Skeletal muscle tissue (tissue), 3 donors: ENCODE measurements at regions not wholly inside any gene's neighbourhood (a gene's known extent, or its start where the extent isn't known, plus 50 kb on each side); places are given as distances from the start of the nearest gene placed in this dataset.

ENCODE experiments used
- H3K27ac ChIP-seq: one replicate; pipeline ENCODE4 v1.7.0; 2013; ENCODE audit warnings: mild to moderate bottlenecking, low read depth, low read length, inconsistent platforms
- H3K27me3 ChIP-seq, 3 donors: one replicate each; pipeline ENCODE4 v1.7.0; 2013; ENCODE audit warnings: low read length in 3 of 3; ENCODE audit not compliant: control insufficient read depth in 3 of 3, insufficient read depth in 3 of 3
- H3K36me3 ChIP-seq, 3 donors: one replicate each; pipeline ENCODE4 v1.7.0; 2013; ENCODE audit warnings: low read length in 3 of 3; ENCODE audit not compliant: control insufficient read depth in 3 of 3, insufficient read depth in 3 of 3
- H3K4me1 ChIP-seq, 3 donors: one replicate each; pipeline ENCODE4 v1.7.0; 2013; ENCODE audit warnings: low read length in 3 of 3, mild to moderate bottlenecking in 3 of 3; ENCODE audit not compliant: control insufficient read depth in 3 of 3, insufficient read depth in 3 of 3
- H3K4me3 ChIP-seq, 3 donors: one replicate each; pipeline ENCODE4 v1.7.0; 2013; ENCODE audit warnings: low read length in 3 of 3
- H3K9ac ChIP-seq, 3 donors: one replicate each; pipeline ENCODE4 v1.7.0; 2013; ENCODE audit warnings: low read length in 3 of 3, mild to moderate bottlenecking in 3 of 3, moderate library complexity in 2 of 3, low read depth in 1 of 3
- H3K9me3 ChIP-seq, 3 donors: one replicate each; pipeline ENCODE4 v1.7.0; 2013; ENCODE audit warnings: low read length in 3 of 3; ENCODE audit not compliant: control insufficient read depth in 3 of 3
- donor health status: Osteomylitis.

- Histone ChIP-seq H3K9ac (no peak overlapping the region), H3K27ac (no peak overlapping the region), H3K9me3 (no peaks in the 10 kb centered on the region), H3K27me3 (peaks cover 0 to 13% (median 4%) of the 10 kb centered on the region in 3 donors), H3K36me3 (no peaks in the 10 kb centered on the region), H3K4me1 (no peaks in the 10 kb centered on the region), H3K4me3 (no peak overlapping the region)
Measured at GRCh38 chr22:48523761-48524160, 1303.9 kb downstream of the BRD1 start.

GRCh38 chr22:48523091-48523490, 1304.6 kb downstream of the BRD1 start:
- Histone ChIP-seq H3K27me3 (peaks cover 0 to 13% (median 4%) of the 10 kb centered on the region in 3 donors), H3K9ac (no peak overlapping the region)

GRCh38 chr22:48522271-48522670, 1305.4 kb downstream of the BRD1 start:
- Histone ChIP-seq H3K4me1 (no peaks in the 10 kb centered on the region), H3K9ac (no peak overlapping the region), H3K27me3 (peaks cover 0 to 9% (median 4%) of the 10 kb centered on the region in 3 donors), H3K36me3 (no peaks in the 10 kb centered on the region), H3K9me3 (no peaks in the 10 kb centered on the region), H3K27ac (no peak overlapping the region), H3K4me3 (no peak overlapping the region)

More at GRCh38 chr22:48523091-48523490, 1304.6 kb downstream of the BRD1 start:
- no peak overlapping the region for H3K4me3 ChIP-seq
- H3K27ac ChIP-seq = no peak overlapping the region
- no peaks in the 10 kb centered on the region for H3K9me3 ChIP-seq
- no peaks in the 10 kb centered on the region for H3K4me1 ChIP-seq
- H3K36me3 ChIP-seq = no peaks in the 10 kb centered on the region

- peaks cover 0 to 7% (median 4%) of the 10 kb centered on the region in 3 donors for H3K27me3 ChIP-seq
- no peak overlapping the region for H3K27ac ChIP-seq
- no peak overlapping the region for H3K4me3 ChIP-seq
- H3K9me3 ChIP-seq = no peaks in the 10 kb centered on the region
- no peaks in the 10 kb centered on the region for H3K36me3 ChIP-seq
- no peak overlapping the region for H3K9ac ChIP-seq
- H3K4me1 ChIP-seq = no peaks in the 10 kb centered on the region
Measured at GRCh38 chr22:48520884-48521588, 1306.6 kb downstream of the BRD1 start.

GRCh38 chr22:48520207-48520606, 1307.5 kb downstream of the BRD1 start:
- Histone ChIP-seq H3K4me3 (no peak overlapping the region), H3K4me1 (no peaks in the 10 kb centered on the region), H3K27ac (no peak overlapping the region), H3K27me3 (peaks cover 0 to 8% (median 4%) of the 10 kb centered on the region in 3 donors), H3K9me3 (no peaks in the 10 kb centered on the region), H3K9ac (no peak overlapping the region), H3K36me3 (no peaks in the 10 kb centered on the region)

- no peak overlapping the region for H3K4me3 ChIP-seq
- H3K36me3 ChIP-seq = no peaks in the 10 kb centered on the region
- H3K27ac ChIP-seq = no peak overlapping the region
- peaks cover 0 to 4% (median 2%) of the 10 kb centered on the region in 3 donors for H3K27me3 ChIP-seq
- H3K4me1 ChIP-seq = no peaks in the 10 kb centered on the region
- no peak overlapping the region for H3K9ac ChIP-seq
- H3K9me3 ChIP-seq = no peaks in the 10 kb centered on the region
Measured at GRCh38 chr22:48517039-48518030, 1310.3 kb downstream of the BRD1 start.

- H3K4me3 ChIP-seq = no peak overlapping the region
- H3K4me1 ChIP-seq = no peaks in the 10 kb centered on the region
- peaks cover 0 to 4% (median 0%) of the 10 kb centered on the region in 3 donors for H3K27me3 ChIP-seq
- no peak overlapping the region for H3K27ac ChIP-seq
- no peaks in the 10 kb centered on the region for H3K36me3 ChIP-seq
- H3K9me3 ChIP-seq = no peaks in the 10 kb centered on the region
- no peak overlapping the region for H3K9ac ChIP-seq
Measured at GRCh38 chr22:48516571-48516970, 1311.1 kb downstream of the BRD1 start.

GRCh38 chr22:48515571-48516200, 1312.0 kb downstream of the BRD1 start:
- no peak overlapping the region for H3K9ac ChIP-seq
- H3K27me3 ChIP-seq = peaks cover 0 to 4% (median 0%) of the 10 kb centered on the region in 3 donors
- H3K9me3 ChIP-seq = no peaks in the 10 kb centered on the region
- no peak overlapping the region for H3K4me3 ChIP-seq
- no peaks in the 10 kb centered on the region for H3K36me3 ChIP-seq
- H3K27ac ChIP-seq = no peak overlapping the region
- H3K4me1 ChIP-seq = no peaks in the 10 kb centered on the region

- Histone ChIP-seq H3K9ac (no peak overlapping the region), H3K4me1 (no peaks in the 10 kb centered on the region), H3K27me3 (peaks cover 0 to 4% (median 0%) of the 10 kb centered on the region in 3 donors), H3K4me3 (no peak overlapping the region), H3K9me3 (no peaks in the 10 kb centered on the region), H3K27ac (no peak overlapping the region), H3K36me3 (no peaks in the 10 kb centered on the region)
Measured at GRCh38 chr22:48513929-48514328, 1313.7 kb downstream of the BRD1 start.
